Activated naive CD8-positive, alpha-beta T cell treated with anti-CD3 and anti-CD28 coated beads for 36 hours (primary cell): ENCODE measurements at regions not wholly inside any gene's neighbourhood (a gene's known extent, or its start where the extent isn't known, plus 50 kb on each side); places are given as distances from the start of the nearest gene placed in this dataset.

ENCODE experiments used
- DNase-seq: peaks from one replicate; pipeline ENCODE4 v3.0.0; 2021
- H3K27ac Mint-ChIP-seq: one replicate; pipeline ENCODE4 v1.8.0; 2022; ENCODE audit warnings: mild to moderate bottlenecking, moderate library complexity, mixed read lengths
- H3K27me3 Mint-ChIP-seq: one replicate; pipeline ENCODE4 v1.8.0; 2022; ENCODE audit warnings: mild to moderate bottlenecking, mixed read lengths
- H3K36me3 Mint-ChIP-seq: one replicate; pipeline ENCODE4 v1.8.0; 2021; ENCODE audit warnings: mild to moderate bottlenecking, mixed read lengths
- H3K4me1 Mint-ChIP-seq: one replicate; pipeline ENCODE4 v1.8.0; 2021; ENCODE audit warnings: mixed read lengths
- H3K4me3 Mint-ChIP-seq: one replicate; pipeline ENCODE4 v1.8.0; 2022; ENCODE audit warnings: mild to moderate bottlenecking, moderate library complexity, mixed read lengths
- H3K9me3 Mint-ChIP-seq: one replicate; pipeline ENCODE4 v1.8.0; 2022; ENCODE audit warnings: mixed read lengths

- no peak overlapping the region for H3K27ac Mint-ChIP-seq
- peaks cover 42% of the 10 kb centered on the region for H3K4me1 Mint-ChIP-seq
These were observed 278.3 kb downstream of the SEC14L1 start for GRCh38 chr17:77419095-77419494.

GRCh38 chr17:77419547-77420094 is 278.9 kb downstream of the SEC14L1 start:
- Mint-ChIP-seq H3K36me3 (no peaks in the 10 kb centered on the region), H3K27ac (no peak overlapping the region), H3K4me3 (peak overlapping the region; percentile 7), H3K4me1 (peaks cover 42% of the 10 kb centered on the region), H3K9me3 (no peaks in the 10 kb centered on the region), H3K27me3 (no peaks in the 10 kb centered on the region)
- no peak for DNase-seq

More at GRCh38 chr17:77419095-77419494, 278.3 kb downstream of the SEC14L1 start:
- Mint-ChIP-seq H3K9me3 (no peaks in the 10 kb centered on the region), H3K27me3 (no peaks in the 10 kb centered on the region), H3K4me3 (no peak overlapping the region), H3K36me3 (no peaks in the 10 kb centered on the region)
- no peak for DNase-seq

- H3K4me3 Mint-ChIP-seq, result peak overlapping the region; percentile 74
- no peaks in the 10 kb centered on the region for H3K9me3 Mint-ChIP-seq
- peaks cover 42% of the 10 kb centered on the region for H3K4me1 Mint-ChIP-seq
- H3K36me3 Mint-ChIP-seq, result no peaks in the 10 kb centered on the region
- no peaks in the 10 kb centered on the region for H3K27me3 Mint-ChIP-seq
- no peak for DNase-seq
- H3K27ac Mint-ChIP-seq, result peak overlapping the region; percentile 88
These were observed 279.5 kb downstream of the SEC14L1 start for GRCh38 chr17:77420095-77420803.

- Mint-ChIP-seq H3K36me3 (no peaks in the 10 kb centered on the region), H3K27ac (peak overlapping the region; percentile 88), H3K9me3 (no peaks in the 10 kb centered on the region), H3K4me3 (peak overlapping the region; percentile 74), H3K4me1 (peaks cover 41% of the 10 kb centered on the region), H3K27me3 (no peaks in the 10 kb centered on the region)
- DNase-seq, result no peak
These were observed 280.2 kb downstream of the SEC14L1 start for GRCh38 chr17:77420804-77421629.

GRCh38 chr17:77421630-77421972 is 280.8 kb downstream of the SEC14L1 start:
- no peaks in the 10 kb centered on the region for H3K27me3 Mint-ChIP-seq
- H3K36me3 Mint-ChIP-seq, result no peaks in the 10 kb centered on the region
- H3K4me3 Mint-ChIP-seq, result peak overlapping the region; percentile 74
- H3K4me1 Mint-ChIP-seq, result peaks cover 41% of the 10 kb centered on the region
- no peak for DNase-seq
- H3K9me3 Mint-ChIP-seq, result no peaks in the 10 kb centered on the region
- H3K27ac Mint-ChIP-seq, result peak overlapping the region; percentile 88

- Mint-ChIP-seq H3K4me1 (peaks cover 46% of the 10 kb centered on the region), H3K27ac (no peak overlapping the region), H3K4me3 (no peak overlapping the region), H3K9me3 (no peaks in the 10 kb centered on the region), H3K36me3 (no peaks in the 10 kb centered on the region), H3K27me3 (no peaks in the 10 kb centered on the region)
- no peak for DNase-seq
These were observed 281.5 kb downstream of the SEC14L1 start for GRCh38 chr17:77422104-77422747.

GRCh38 chr17:77422748-77423113 is 282.0 kb downstream of the SEC14L1 start:
- no peak for DNase-seq
- H3K4me1 Mint-ChIP-seq, result peaks cover 48% of the 10 kb centered on the region
- H3K36me3 Mint-ChIP-seq, result no peaks in the 10 kb centered on the region
- no peak overlapping the region for H3K4me3 Mint-ChIP-seq
- no peaks in the 10 kb centered on the region for H3K27me3 Mint-ChIP-seq
- no peak overlapping the region for H3K27ac Mint-ChIP-seq
- H3K9me3 Mint-ChIP-seq, result no peaks in the 10 kb centered on the region

- Mint-ChIP-seq H3K4me3 (no peak overlapping the region), H3K27me3 (no peaks in the 10 kb centered on the region), H3K27ac (no peak overlapping the region)
These were observed 283.1 kb downstream of the SEC14L1 start for GRCh38 chr17:77423589-77424451.

GRCh38 chr17:77424585-77425344 is 284.0 kb downstream of the SEC14L1 start:
- DNase-seq, result no peak
- Mint-ChIP-seq H3K4me1 (peaks cover 63% of the 10 kb centered on the region), H3K27me3 (no peaks in the 10 kb centered on the region), H3K9me3 (no peaks in the 10 kb centered on the region), H3K36me3 (no peaks in the 10 kb centered on the region), H3K4me3 (no peak overlapping the region), H3K27ac (no peak overlapping the region)

More at GRCh38 chr17:77423589-77424451, 283.1 kb downstream of the SEC14L1 start:
- no peaks in the 10 kb centered on the region for H3K9me3 Mint-ChIP-seq
- DNase-seq, result no peak
- H3K4me1 Mint-ChIP-seq, result peaks cover 59% of the 10 kb centered on the region
- no peaks in the 10 kb centered on the region for H3K36me3 Mint-ChIP-seq

GRCh38 chr17:77425348-77425747 is 284.6 kb downstream of the SEC14L1 start:
- Mint-ChIP-seq H3K27me3 (no peaks in the 10 kb centered on the region), H3K4me3 (peak overlapping the region; percentile 43), H3K9me3 (no peaks in the 10 kb centered on the region), H3K36me3 (no peaks in the 10 kb centered on the region), H3K27ac (peak overlapping the region; percentile 79), H3K4me1 (peaks cover 61% of the 10 kb centered on the region)
- DNase-seq, result no peak

- peak; percentile 75 for DNase-seq
- H3K27me3 Mint-ChIP-seq, result no peaks in the 10 kb centered on the region
- H3K9me3 Mint-ChIP-seq, result no peaks in the 10 kb centered on the region
- H3K4me3 Mint-ChIP-seq, result peak overlapping the region; percentile 57
- peaks cover 61% of the 10 kb centered on the region for H3K4me1 Mint-ChIP-seq
- peak overlapping the region; percentile 79 for H3K27ac Mint-ChIP-seq
- no peaks in the 10 kb centered on the region for H3K36me3 Mint-ChIP-seq
These were observed 285.2 kb downstream of the SEC14L1 start for GRCh38 chr17:77425791-77426641.

- Mint-ChIP-seq H3K27ac (peak overlapping the region; percentile 79), H3K4me1 (peaks cover 61% of the 10 kb centered on the region), H3K9me3 (no peaks in the 10 kb centered on the region), H3K36me3 (no peaks in the 10 kb centered on the region), H3K27me3 (no peaks in the 10 kb centered on the region), H3K4me3 (peak overlapping the region; percentile 57)
- no peak for DNase-seq
These were observed 286.1 kb downstream of the SEC14L1 start for GRCh38 chr17:77426676-77427386.
